Upper lobe of left lung (tissue), 6 donors: ENCODE measurements at regions not wholly inside any gene's neighbourhood (a gene's known extent, or its start where the extent isn't known, plus 50 kb on each side); places are given as distances from the start of the nearest gene placed in this dataset.

Experiments
- ATAC-seq, 2 donors: fragments of 200-7000 bp; cut with Tn5 transposase; one replicate each; pipeline ENCODE4 v1.9.1; 2022; ENCODE audit warnings: mild to moderate bottlenecking in 2 of 2, moderate library complexity in 2 of 2; ENCODE audit not compliant: low FRiP score in 2 of 2
- DNase-seq, 2 donors: peaks; one replicate each; pipeline ENCODE4 v3.0.0-alpha.2; 2019 to 2020
- H3K27ac ChIP-seq, 4 donors: fragments of 200-600 bp; sonication (generic); one replicate each; pipeline ENCODE4 v1.5.1; 2016 to 2019
- H3K27me3 ChIP-seq, 4 donors: fragments of 200-600 bp; sonication (generic); one replicate each; pipeline ENCODE4 v1.5.1; 2017 to 2019
- H3K36me3 ChIP-seq, 4 donors: fragments of 200-600 bp; sonication (generic); one replicate each; pipeline ENCODE4 v1.5.1; 2016 to 2019
- H3K4me1 ChIP-seq, 4 donors: fragments of 200-600 bp; sonication (generic); one replicate each; pipeline ENCODE4 v1.5.1; 2018 to 2019
- H3K4me3 ChIP-seq, 4 donors: fragments of 200-600 bp; sonication (generic); one replicate each; pipeline ENCODE4 v1.5.1; 2017 to 2019; ENCODE audit warnings: mild to moderate bottlenecking in 2 of 4, moderate library complexity in 1 of 4
- H3K9me3 ChIP-seq, 4 donors: fragments of 200-600 bp; sonication (generic); one replicate each; pipeline ENCODE4 v1.5.1; 2018 to 2019
- EP300 ChIP-seq, 4 donors: sonication (generic); formaldehyde crosslinking; IDR thresholded peaks; one replicate each; pipeline ENCODE4 v1.5.1; 2017; ENCODE audit warnings: antibody characterized with exemption in 4 of 4, control low read depth in 2 of 4
- POLR2A ChIP-seq, 4 donors: fragments of 450-650 bp; IDR thresholded peaks; one replicate each; pipeline ENCODE4 v1.5.1; 2016 to 2017; ENCODE audit warnings: antibody characterized with exemption in 4 of 4, mild to moderate bottlenecking in 2 of 4
- POLR2AphosphoS5 ChIP-seq, 2 donors: sonication (generic); formaldehyde crosslinking; IDR thresholded peaks; one replicate each; pipeline ENCODE4 v1.5.1; 2017; ENCODE audit warnings: antibody characterized with exemption in 2 of 2
- WGBS, 2 donors: methylation state at CpG; one replicate each; pipeline ENCODE4 v1.1.5; 2017 to 2018; 5-methylcytosine and 5-hydroxymethylcytosine counted together
- TF ChIP-seq, protein P1 (sequence below), 6 experiments: fragments of 450-650 bp in 4 of 6; fragments of 200-600 bp in 2 of 6; sonication (generic) in 2 of 6; IDR thresholded peaks; one replicate each; pipeline ENCODE4 v1.5.1; 2016 to 2019; ENCODE audit warnings: antibody characterized with exemption in 6 of 6
- donor health status: DM: no; HTN: no; CAD: no; lungs with moderate emphysema.
- donor health status: DM: no; HTN: yes; CAD: no; lungs with severe emphysema.

DNA sequence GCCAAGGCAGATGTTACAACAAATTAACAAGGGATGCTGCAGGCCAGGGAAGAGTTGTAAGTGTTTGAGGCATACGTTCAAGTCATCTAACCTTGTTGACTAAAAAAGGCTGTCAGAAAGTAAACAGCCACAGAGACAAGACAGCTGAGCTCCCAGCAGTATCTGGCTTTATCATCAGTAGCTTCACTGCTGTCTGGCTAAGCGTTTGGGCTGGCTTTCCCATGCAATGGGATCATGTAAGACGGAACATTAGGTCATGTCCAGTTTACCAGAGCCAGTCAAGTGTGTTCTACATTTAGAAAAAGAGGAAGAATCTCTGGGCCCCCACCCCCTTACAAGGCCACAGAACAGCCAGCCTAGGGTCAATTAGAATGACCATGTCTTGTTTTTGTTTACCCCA is 51.3 kb upstream of the GSAP start:
- no peak overlapping the region for H3K4me3 ChIP-seq
- ATAC-seq (peak; percentile 90 to 93), DNase-seq (peak in 1 of 2 donors; percentile 73)
- TF ChIP-seq, protein P1, sequence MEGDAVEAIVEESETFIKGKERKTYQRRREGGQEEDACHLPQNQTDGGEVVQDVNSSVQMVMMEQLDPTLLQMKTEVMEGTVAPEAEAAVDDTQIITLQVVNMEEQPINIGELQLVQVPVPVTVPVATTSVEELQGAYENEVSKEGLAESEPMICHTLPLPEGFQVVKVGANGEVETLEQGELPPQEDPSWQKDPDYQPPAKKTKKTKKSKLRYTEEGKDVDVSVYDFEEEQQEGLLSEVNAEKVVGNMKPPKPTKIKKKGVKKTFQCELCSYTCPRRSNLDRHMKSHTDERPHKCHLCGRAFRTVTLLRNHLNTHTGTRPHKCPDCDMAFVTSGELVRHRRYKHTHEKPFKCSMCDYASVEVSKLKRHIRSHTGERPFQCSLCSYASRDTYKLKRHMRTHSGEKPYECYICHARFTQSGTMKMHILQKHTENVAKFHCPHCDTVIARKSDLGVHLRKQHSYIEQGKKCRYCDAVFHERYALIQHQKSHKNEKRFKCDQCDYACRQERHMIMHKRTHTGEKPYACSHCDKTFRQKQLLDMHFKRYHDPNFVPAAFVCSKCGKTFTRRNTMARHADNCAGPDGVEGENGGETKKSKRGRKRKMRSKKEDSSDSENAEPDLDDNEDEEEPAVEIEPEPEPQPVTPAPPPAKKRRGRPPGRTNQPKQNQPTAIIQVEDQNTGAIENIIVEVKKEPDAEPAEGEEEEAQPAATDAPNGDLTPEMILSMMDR (IDR thresholded peaks at IDR 0.05) = no peak
- TF ChIP-seq EP300 (IDR thresholded peaks at IDR 0.05) (no peak), POLR2AphosphoS5 (IDR thresholded peaks at IDR 0.05) (peak; percentile 37 to 46), POLR2A (IDR thresholded peaks at IDR 0.05) (peak in 1 of 4 donors; percentile 30)
- no peaks in the 10 kb centered on the region for H3K36me3 ChIP-seq
- H3K4me1 ChIP-seq = peaks cover 0 to 7% (median 3%) of the 10 kb centered on the region in 4 donors
- peak overlapping the region; percentile 47 to 79 (median 70) for H3K27ac ChIP-seq
- H3K9me3 ChIP-seq = no peaks in the 10 kb centered on the region
- no peaks in the 10 kb centered on the region for H3K27me3 ChIP-seq
- 46 to 60% methylated on average over 3 of the region's 3 CpGs for WGBS, 2 donors

DNA sequence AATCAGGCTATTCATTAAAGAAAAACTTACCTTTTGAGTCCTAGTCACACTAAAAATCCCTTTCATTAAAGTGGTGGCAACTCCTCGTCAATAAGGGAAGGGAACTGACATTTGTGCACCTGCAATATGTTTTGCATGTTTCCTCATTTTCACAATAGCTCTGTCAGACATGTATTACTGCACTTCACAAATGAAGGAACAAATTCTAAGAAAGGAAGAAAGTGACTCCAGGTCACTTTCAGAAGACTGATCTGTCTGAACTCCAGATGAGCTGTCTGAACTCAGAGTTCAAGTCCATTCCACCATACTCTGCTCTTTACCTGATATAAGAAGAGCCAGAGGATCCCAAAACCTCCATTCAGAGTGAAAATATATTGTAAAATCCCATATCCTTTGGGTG is 50.3 kb upstream of the GSAP start:
- no peaks in the 10 kb centered on the region for H3K27me3 ChIP-seq
- H3K4me1 ChIP-seq = peaks cover 0 to 7% (median 3%) of the 10 kb centered on the region in 4 donors
- peak; percentile 33 to 49 for ATAC-seq
- no peak for DNase-seq
- no peak overlapping the region for H3K4me3 ChIP-seq
- TF ChIP-seq EP300 (IDR thresholded peaks at IDR 0.05) = no peak
- peak in 1 of 2 donors; percentile 50 for TF ChIP-seq POLR2AphosphoS5 (IDR thresholded peaks at IDR 0.05)
- no peaks in the 10 kb centered on the region for H3K36me3 ChIP-seq
- peak overlapping the region; percentile 47 to 79 (median 70) for H3K27ac ChIP-seq
- 67 to 71% methylated on average over 1 of the region's 1 CpG for WGBS, 2 donors
- no peaks in the 10 kb centered on the region for H3K9me3 ChIP-seq
